ENCODE measurements at regions not wholly inside any gene's neighbourhood (a gene's known extent, or its start where the extent isn't known, plus 50 kb on each side); places are given as distances from the start of the nearest gene placed in this dataset.
"Not testable (repeated sequence)": the region's sequence is repeated elsewhere in the genome, so short reads cannot be mapped to it uniquely, and the experiment has no call there.

DNA sequence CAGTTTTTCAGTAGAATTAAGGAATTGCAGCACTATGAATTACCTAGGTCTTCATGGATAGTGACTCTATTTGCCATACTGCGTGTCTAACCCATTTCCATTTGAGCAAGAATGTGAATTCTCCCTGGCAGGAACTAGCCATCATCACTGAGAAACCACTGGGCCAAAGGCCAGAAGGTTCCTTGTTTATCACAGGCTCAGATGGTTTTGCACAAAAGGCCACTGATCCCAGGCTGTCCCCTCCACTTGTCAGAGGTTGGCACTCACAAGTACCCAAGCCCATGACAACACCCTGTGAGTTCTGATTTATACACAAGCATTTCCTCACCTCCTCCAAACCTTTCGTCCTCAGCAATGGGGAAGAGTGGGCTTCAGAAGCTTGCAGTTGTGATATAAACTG lies 131.8 kb downstream of the FOXB1 start:
- DNase-seq: no peak

DNA sequence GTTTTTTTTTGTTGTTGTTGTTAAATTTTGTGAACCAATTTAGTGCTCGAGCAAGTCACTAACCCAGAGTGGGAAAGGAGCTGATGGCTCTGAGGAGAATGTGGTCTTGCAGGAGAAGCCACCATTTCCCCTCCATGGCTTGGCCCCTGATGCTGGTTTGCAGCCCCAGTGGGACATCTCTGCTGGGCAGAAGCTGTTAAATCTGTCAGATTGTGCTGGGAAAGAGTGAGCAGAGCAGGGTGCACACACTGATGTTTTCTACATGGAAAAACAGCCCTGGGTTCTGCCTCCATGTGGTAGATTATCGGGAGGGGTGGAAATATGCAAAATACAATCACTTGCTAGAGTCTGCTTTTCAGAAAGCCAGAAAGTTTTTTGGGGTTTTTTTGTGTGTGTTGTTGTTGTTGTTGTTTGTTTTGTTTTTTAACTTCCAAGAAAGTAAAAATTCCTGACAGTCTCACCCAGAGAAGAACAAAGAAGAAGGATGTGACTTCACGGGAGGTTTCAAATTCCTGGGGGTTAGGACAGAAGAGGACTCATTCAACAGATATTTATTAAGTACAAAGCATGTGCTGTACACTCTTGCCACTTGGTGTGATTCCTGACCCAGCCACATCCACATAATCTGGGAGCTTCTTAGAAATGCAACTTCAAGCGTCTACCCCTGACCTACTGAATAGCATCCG lies 133.7 kb downstream of the FOXB1 start:
- DNase-seq: peak in 1 of 3 donors; percentile 26

DNA sequence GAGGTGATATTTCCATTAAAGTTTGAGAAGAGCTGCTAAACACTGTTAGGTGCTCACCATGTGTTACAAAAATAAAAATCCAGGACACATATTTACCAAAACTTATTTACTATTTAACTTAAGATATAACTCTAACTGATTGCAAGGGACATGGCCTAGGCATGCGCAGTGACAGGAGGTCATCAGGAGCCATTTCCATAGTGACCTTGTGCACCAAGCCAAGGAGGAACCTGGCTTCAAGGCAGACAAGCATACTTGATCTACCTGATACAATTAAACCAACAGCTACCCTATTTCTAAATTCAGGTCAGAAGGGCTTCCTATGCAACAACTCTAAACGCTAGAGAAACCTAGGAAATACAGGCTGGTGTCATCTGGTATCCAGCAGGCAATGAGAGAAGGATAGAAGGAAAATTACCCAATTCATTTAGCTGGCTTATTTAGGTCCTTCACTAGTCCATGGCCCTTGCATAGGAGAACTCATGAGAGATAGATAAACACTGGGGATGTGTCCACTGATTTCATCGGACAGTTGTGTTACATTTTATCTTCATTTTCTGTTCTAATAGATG lies 134.4 kb downstream of the FOXB1 start:
- no peak for DNase-seq

- no peak for DNase-seq
Measured at GRCh38 chr15:60152386-60152785, 148.3 kb downstream of the FOXB1 start.

DNA sequence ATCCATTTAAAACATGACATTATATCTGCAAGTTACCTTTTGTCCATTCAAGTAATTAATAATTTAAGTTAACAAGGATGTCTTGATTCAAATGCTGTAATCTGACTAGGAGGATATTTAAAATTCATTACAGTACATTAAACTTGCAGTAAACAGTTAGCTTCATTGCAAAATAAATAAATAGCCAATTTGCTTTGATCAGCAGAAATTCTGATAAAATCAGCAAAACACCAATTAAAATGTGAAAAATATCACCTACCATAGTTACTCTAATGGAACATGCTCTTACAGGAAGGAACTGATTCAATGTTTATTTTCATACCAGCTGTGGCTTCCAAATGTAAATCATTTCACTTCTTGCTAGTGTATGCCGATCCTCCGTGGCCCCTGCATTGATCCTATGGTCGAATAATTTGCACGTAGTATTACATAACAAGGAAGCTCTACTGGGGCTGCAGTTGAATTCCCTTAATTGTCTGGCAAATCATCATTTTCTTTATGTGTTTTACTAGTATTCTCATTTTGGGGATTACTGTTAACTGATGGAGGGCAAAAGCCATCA lies 150.7 kb downstream of the FOXB1 start:
- no peak for DNase-seq

- DNase-seq: peak in 1 of 3 donors; percentile 4
Measured at GRCh38 chr15:60155661-60156060, 151.6 kb downstream of the FOXB1 start.

DNA sequence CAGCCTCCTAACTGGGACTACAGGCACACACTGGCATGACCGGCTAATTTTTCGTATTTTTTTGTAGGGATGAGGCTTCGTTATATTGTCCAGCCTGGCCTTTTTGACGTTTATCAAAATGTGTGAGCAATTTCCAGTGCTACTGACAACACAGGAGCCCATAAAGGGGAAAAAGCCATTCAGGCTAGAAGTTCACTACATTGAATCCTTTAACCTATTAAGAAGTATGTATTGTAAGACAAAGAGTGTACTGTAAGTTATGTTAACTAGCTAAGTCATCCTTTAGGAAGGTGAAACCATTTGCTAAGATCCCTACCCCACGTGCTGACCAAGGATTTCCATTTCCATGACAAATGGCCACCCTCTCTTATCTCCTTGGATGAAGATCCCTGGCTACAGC lies 156.8 kb downstream of the FOXB1 start:
- DNase-seq: no peak

GRCh38 chr15:60161704-60162103 lies 157.6 kb downstream of the FOXB1 start:
- no peak for DNase-seq

DNA sequence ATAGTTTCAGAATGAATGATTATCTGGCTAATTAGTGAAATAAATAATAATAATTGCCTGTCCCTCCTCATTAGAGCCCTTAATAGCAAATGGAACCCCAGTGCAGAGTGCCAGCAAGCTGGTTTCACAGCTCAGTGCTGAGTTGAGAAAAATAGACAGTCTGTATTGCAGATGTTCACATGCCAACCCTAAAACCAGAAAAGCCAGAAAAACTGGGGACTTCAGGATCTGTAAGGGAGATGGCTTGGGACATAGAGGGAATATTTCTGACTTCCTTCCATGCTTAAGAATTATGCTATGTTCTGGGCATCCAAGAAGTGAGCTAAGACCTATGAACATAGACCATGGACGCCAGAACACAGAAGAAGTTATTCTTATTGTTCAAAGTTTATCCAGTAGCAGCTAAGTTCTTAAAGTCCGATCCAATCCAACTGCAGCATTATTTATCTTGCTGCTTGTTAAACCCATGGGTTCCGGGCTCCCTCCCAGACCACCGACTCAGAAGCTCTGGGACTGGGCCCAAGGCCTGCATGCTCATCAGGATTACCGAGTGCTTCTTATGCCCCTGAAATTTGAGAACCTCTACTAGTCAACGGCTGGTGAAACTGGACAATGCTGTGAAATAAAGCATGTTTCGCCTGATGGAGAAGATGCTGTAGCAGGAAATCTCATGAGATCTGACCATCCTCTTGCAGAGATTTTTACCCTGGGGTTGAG lies 158.3 kb downstream of the FOXB1 start:
- no peak for DNase-seq

- DNase-seq: no peak
Measured at GRCh38 chr15:60162968-60163355, 158.9 kb downstream of the FOXB1 start.

GRCh38 chr15:60165111-60165510 lies 161.0 kb downstream of the FOXB1 start:
- no peak for DNase-seq

DNA sequence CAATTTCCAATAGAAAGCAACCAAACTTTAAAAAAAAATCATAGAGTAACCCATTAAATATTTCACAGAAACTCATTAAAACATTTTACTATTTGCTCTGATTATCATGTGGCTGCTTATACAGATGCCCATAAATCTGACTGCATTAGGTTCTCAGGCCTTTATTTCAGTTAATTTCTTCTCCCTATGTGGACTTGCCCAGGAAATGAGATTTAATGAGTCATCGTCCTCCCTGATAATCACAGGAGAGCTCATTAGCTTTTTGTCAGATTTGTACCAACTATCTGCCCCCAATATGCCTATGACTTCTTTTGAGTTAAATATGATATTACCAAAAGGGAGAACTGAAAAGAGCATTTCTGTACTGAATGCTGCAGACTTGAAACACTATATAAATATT lies 168.0 kb downstream of the FOXB1 start:
- DNase-seq: no peak

DNA sequence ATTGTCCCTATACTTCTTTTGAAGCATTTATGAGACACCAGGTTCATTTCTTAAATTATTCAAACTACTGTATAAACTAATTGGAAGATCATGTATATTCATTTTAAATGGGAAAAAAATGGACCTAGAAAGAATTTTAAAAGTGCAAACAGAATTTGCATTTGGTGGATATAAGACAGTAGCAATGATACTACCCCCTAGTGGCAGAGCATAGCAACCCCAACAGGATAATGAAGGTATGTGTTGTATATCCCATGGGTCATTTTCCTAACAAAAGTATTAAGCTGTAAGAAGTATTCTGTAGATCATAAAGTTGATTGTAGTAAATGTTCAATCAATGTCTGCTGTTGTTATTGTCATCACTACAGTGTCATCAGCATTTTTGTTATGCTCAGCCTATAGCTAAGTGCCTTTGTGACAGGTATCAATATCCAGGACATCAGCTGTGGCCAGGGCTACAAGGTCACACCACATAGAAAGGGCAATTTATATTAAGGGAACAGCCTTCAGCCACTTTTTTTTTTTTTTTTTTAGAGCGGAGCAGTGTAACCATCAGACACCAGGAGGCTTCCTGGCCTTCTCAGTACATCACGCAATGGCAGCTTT lies 175.8 kb downstream of the FOXB1 start:
- no peak for DNase-seq

- DNase-seq: not testable (repeated sequence)
Measured at GRCh38 chr15:60181957-60182356, 177.8 kb downstream of the FOXB1 start.

DNA sequence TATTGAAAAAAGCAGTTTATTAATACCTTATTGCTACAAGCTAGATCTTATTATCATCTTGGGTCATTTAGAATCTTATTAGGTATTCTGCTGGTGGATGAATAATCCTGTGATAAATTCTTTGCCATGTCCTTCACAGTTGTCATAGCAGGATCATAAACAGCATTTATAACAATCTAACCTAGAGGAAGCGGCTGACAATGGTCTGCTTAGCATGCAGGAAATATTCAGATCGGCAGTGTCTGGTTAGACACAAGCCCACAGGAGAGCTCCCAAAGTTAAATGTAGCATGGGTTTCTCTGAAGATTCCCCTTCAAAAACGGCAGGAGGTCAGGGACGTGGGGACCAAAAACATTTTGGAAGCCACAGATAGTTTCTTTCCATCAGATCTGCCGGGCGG lies 179.3 kb downstream of the FOXB1 start:
- DNase-seq: no peak

- DNase-seq: no peak
Measured at GRCh38 chr15:60184579-60184978, 180.5 kb downstream of the FOXB1 start.

- no peak for DNase-seq
Measured at GRCh38 chr15:60191016-60191415, 186.9 kb downstream of the FOXB1 start.

- DNase-seq: peak in 2 of 3 donors; percentile 25 to 67
Measured at GRCh38 chr15:60191821-60192220, 187.7 kb downstream of the FOXB1 start.

DNA sequence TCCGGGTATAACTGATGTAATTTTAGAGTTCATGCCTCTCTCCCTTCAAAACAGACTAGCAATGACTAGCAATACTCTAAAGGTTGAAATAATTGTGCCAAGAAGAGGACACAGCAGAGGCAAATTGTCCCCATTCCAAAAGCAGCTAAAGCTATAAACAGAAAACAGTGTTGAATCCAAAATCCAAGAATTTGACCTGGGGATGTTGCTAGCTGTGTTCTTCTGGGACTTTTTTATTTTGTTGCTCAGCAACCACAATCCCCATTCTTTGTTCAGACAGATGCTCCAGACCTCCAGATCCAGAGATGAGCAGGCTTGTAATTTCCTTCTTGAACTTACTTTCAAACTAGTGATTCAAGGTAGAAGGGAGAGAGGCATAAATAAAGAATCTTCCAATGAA lies 191.5 kb downstream of the FOXB1 start:
- peak; percentile 58 to 88 (median 75) for DNase-seq

GRCh38 chr15:60204131-60204885 lies 193.5 kb downstream of the ANXA2 start:
- DNase-seq: no peak

DNA sequence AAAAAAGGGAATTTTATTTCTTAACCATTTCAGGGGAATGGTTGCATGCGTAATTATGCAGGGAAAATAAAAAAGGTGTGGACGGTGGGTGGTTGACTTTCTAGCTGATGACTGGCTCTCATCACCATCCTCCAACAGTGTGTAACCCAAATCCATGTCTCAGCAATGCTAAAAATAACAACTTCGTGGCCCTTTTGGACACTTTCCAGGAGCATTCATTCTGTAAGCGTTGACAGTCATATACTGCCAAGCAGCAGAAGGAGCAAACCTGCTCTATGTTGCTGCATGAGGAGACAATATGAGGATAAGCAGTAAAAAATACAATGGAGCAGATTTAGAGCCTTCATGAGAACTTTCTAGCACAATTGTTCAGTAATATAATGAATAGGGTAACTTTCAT lies 189.1 kb downstream of the ANXA2 start:
- peak; percentile 44 to 85 (median 48) for DNase-seq

GRCh38 chr15:60212536-60212935 lies 185.2 kb downstream of the ANXA2 start:
- peak in 1 of 3 donors; percentile 52 for DNase-seq
